ENCODE measurements at regions not wholly inside any gene's neighbourhood (a gene's known extent, or its start where the extent isn't known, plus 50 kb on each side); places are given as distances from the start of the nearest gene placed in this dataset.

DNA sequence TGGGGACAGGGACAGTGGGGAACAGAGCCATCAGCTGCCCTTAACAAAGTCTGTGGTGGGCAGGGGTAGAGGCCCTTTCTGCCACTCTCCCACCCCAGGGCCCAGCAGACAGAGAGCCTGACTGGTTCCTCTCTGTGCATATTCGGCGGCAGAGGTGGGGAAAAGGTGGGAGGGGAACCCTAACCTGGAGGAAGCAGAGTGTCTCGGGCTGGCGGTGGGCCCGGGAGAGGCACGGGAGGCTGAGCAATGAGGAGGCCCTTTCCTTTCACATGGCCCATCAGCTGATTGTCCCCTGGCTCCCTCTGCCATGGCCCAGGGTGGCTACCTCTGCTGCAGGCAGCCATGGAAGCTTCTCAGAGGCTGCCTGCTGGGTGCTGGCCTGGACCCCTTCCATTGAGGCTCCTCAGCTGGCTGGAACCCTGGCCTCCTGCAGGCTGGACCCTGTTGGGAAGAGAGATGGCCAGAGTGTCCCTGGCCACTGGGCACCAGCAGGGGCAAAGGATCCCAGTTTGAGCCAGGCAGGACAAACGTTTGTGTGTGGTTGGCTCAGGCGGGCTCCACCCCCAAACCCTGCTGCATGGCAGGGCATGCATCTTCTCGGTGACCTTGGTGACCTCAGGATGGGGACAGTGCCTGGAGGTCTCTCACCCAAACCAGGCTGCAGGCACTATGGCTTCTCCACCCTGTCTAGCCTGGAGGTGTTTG is 202.8 kb upstream of the ZNF536 start:
- TF ChIP-seq POLR2AphosphoS5 (IDR thresholded peaks at IDR 0.05; ENCODE audit: low read depth, low read length) (no peak), CTCF (IDR thresholded peaks at IDR 0.05) (no peak), EZH2phosphoT487 (IDR thresholded peaks at IDR 0.05; ENCODE audit: borderline replicate concordance, low read depth) (no peak), PBX3 (IDR thresholded peaks at IDR 0.05) (no peak), FOXJ3 (CRISPR knock-in tag; IDR thresholded peaks at IDR 0.05) (no peak), JUND (IDR thresholded peaks at IDR 0.05) (no peak)

All from SK-N-SH (cell line).